ENCODE measurements at regions not wholly inside any gene's neighbourhood (a gene's known extent, or its start where the extent isn't known, plus 50 kb on each side); places are given as distances from the start of the nearest gene placed in this dataset.
"Not testable (repeated sequence)": the region's sequence is repeated elsewhere in the genome, so short reads cannot be mapped to it uniquely, and the experiment has no call there.

DNA sequence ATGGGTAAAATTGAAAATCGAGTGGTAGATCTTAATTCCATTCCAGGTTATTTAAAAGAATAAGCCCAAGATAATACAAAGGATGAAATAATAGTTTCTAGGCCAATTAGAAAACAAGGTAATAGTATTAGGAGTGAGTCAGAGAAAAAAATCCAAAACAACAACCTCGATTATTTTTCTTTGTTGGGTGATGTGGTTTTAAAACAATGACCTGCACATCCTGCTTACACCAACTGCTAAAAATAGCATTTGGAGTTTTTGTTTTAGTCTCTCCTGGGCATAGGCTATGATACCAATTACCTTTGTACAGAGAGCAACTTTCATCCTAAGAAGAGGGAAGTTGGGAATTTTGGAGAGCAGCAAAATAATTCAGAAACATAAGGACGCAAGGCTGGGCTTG is 101.7 kb upstream of the MYO10 start:
- no peak for DNase-seq

DNA sequence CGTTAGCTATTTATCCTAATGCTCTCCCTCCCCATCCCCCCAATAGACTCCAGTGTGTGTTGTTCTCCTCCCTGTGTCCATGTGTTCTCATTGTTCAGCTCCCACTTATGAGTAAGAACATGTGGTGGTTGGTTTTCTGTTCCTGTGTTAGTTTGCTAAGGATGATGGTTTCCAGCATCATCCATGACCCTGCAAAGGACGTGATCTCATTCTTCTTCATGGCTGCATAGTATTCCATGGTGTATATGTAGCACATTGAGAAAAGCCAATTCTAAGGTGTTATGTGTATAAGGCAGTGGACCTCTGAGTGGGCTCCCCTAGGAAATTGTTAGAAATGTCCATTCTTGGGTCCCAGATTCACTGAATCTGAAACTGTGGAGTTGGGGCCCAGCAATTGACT is 103.1 kb upstream of the MYO10 start:
- no peak for DNase-seq

DNA sequence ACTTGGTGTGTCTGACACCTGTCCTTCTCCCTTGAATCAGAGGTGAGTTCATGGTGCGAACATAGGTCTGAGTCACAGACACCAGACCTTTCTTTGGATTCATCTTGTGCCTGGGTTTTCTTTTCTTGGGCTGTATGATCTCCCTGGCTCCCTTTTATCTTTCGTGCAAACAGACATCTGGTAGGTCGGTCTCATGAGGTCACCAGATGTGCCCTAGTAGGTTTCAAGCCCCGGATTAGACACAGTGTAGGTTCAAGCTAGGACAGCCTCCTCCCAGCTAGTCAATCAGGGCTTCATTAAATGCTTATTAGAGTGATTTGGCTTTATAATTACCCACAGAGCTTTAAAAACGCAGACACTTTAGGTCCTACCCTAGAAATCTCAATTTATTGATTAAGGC is 106.0 kb upstream of the MYO10 start:
- DNase-seq, result no peak

- DNase-seq, result peak; percentile 31
These were observed 110.2 kb upstream of the MYO10 start for GRCh38 chr5:17046320-17046719.

- no peak for DNase-seq
These were observed 114.1 kb upstream of the MYO10 start for GRCh38 chr5:17050236-17050635.

DNA sequence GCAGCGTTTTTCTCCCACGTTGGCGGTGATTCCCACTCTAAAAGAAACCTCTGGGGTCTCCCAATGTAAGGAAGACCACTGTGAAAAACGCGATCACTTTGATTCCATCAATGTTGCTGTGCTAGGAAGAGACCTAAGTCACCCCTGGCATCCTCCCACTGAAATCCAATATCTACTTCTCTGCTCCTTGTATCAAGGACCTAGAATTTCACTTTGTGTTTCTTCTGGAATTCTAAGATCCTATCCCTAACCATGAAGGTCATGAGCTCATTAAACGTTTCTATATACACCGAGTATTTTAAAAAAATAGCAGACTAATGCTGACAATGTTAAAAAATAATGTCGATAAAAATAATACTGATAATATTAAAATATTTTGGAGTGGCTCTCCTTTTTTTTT is 118.8 kb upstream of the MYO10 start:
- DNase-seq, result no peak

GRCh38 chr5:17056141-17056631 is 120.1 kb upstream of the MYO10 start:
- DNase-seq, result peak; percentile 72

DNA sequence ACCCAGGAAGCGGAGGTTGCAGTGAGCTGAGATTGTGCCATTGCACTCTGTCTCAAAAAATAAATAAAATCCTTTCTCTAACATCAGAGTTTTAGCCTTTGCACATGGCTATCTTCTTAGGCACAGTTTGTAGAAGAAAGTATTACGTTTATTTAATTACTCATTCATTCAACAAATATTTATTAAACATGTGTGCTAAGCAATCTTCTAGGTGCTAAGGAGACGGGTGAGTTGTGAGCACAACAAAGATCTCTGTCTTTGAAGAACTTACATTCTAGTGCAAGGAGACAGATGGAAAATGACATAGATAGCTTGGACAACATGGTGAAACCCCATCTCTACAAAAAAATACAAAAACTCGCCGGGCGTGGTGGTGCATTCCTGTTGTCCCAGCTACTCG is 122.3 kb upstream of the MYO10 start:
- DNase-seq, result no peak

DNA sequence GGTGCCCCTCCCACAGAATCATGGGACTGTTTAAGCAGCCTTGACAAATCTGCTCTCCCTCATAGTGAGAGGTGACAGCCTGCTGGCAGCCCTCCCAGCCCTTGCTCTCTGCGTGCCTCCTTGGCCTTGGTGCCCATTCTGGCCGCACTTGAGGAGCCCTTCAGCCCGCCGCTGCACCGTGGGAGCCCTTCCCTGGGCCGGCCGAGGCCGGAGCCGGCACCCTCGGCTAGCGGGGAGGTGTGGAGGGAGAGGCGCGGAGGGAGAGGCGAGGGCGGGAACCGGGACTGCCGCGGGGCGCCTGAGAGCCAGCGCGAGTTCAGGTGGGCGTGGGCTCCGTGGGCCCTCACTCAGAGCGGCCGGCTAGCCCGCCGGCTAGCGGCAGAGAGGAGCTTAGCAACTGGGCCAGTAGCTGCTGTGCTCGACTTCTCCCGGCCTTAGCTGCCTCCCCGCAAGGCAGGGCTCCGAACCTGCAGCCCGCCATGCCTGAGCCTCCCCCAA is 125.9 kb upstream of the MYO10 start:
- no peak for DNase-seq

DNA sequence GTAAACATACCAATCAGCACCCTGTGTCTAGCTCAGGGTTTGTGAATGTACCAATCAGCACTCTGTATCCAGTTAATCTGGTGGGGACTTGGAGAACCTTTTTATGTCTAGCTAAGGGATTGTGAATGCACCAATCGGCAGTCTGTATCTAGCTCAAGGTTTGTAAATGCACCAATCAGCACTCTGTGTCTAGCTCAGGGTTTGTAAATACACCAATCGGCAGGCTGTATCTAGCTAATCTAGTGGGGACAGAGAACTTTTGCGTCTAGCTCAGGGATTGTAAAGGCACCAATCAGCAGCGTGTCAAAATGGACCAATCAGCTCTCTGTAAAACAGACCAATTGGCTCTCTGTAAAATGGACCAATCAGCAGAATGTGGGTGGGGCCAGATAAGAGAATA is 126.7 kb upstream of the MYO10 start:
- not testable (repeated sequence) for DNase-seq

DNA sequence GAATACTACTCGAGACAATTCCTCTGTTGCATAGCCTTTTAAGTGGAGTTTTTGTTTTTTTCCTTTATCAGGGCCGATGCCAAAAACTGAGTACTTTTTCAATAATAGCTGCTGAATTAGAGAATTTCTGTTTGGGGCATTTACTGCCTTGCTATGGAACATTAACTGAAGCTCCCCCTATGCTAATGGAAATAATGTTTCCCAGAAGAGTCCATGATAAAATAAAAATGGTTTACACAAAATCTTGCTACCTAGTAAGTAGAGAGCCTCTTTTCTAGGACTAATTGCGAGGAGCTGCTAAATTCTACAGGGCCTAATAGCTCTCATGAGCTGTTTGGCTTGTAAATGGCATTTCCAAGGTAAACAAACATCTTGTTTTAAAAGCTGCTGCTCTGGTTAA is 128.2 kb upstream of the MYO10 start:
- DNase-seq, result no peak

- DNase-seq, result no peak
These were observed 129.4 kb upstream of the MYO10 start for GRCh38 chr5:17065458-17065857.

DNA sequence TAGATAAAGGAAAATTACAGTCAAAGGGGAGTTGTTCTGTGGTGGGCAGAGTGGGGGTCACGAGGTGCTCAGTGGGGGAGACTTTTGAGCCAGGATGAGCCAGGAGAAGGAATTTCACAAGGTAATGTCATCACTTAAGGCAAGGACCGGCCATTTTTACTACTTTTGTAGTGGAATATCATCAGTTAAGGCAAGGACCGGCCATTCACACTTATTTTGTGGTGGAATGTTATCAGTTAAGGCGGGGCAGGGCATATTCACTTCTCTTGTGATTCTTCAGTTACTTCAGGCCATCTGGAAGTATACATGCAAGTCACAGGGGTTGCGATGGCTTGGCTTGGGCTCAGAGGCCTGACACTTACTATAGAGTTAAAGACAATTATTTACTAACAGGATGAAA is 129.9 kb upstream of the MYO10 start:
- not testable (repeated sequence) for DNase-seq

- no peak for DNase-seq
These were observed 131.7 kb upstream of the MYO10 start for GRCh38 chr5:17067657-17068392.

DNA sequence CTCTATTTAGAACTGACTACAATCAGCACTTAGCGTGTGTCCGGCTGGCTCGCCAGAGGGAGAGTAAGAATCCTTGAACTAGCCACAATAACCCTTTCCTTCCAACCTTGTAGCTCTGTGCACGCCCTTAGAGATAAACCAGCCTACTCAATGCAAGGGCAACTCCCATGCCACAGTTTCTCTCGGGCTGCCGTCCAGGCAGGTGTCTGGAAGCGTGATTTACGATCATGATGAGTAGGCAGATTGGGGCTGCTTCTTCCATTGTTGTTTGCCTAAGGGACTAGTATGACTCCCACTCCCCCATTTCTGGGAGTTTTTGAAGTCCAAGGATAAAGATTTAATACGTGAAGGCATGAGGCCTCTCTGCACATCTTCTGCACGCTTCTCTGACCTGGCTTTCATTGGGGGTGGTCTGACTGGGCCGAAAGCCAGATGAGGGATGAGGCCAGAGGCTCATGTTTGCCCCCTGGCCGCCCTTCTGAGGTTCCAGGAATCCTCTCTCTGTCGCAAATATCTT is 134.0 kb upstream of the MYO10 start:
- DNase-seq, result peak; percentile 40

DNA sequence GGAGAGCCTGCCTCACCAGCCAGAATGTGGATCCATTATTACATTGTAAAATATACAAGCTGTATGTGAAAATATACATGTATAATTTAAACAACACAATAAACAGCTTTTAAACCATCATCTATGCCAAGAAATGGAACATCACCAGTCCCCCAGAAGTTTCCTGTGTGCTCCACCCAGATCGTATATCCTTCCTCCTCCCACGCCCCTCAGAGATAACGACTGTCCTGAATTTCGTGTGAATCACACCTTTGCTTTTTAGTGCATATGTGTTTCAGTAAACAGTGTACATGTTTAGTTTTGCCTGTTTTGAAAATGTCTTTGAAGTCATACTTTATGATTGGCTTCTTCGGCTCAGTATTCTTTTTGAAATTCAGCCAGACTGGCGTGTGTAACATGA is 134.6 kb upstream of the MYO10 start:
- DNase-seq, result no peak

DNA sequence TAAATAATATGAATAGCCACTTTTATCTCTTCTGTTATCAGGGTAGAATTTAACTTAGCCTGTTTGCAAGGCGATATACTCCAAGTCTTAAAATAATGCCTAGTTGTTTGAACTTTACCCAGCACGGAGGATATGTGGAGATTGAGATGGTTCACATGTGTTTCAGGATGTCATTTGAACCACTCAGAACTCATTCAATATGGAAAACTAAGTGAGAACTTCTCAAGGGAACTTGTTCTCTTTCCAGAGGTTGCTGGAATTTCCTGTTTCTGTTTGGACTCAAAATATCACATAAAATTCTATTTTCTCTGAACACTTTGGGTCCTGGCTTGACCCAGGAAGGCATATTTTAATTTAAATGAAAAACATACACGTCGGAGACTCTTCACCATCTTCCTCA is 139.1 kb upstream of the MYO10 start:
- DNase-seq, result no peak

- DNase-seq, result no peak
These were observed 140.2 kb upstream of the MYO10 start for GRCh38 chr5:17076272-17076671.

DNA sequence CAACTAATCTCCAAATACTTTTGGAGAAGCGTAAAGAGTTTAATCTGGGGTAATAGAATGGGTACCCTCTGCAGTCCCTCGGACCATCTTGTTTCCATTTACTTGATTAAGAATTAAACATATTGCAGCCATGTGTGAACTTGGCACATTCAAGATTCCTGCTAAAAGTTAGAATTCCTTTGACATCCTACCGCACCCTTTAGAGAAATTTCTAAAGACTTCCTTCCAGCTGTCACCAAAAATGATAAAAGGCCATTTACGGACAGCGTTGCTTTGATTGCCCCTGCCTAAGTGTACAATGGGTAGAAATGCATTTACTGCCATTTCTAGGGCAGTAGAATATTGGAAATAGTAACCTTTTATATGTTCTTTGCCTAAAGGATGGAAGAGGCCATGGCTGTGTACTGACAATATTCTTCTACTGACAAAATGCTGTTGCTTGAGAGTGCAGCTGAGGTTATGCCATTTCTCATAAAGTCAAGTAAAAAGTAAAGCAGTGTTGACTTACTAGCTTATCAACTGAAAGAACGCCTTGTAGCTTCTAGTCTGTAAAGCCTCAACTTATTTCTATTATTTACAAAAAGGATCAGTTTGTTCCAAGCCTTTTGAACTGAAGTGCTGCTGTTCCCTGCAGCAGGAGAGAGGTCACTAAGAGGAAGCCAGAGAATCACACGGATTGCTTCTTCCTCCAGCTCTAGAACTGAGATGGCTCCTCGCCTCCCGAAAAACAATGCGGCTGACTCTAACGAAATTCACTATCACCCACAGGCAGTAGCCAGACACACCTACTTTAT is 139.8 kb upstream of the BASP1 start:
- no peak for DNase-seq

GRCh38 chr5:17079562-17079961 is 137.9 kb upstream of the BASP1 start:
- DNase-seq, result no peak

GRCh38 chr5:17080361-17080760 is 137.1 kb upstream of the BASP1 start:
- no peak for DNase-seq

- DNase-seq, result peak; percentile 24
These were observed 136.3 kb upstream of the BASP1 start for GRCh38 chr5:17081142-17081541.

GRCh38 chr5:17083276-17083675 is 134.2 kb upstream of the BASP1 start:
- DNase-seq, result not testable (repeated sequence)
